ENCODE measurements at regions not wholly inside any gene's neighbourhood (a gene's known extent, or its start where the extent isn't known, plus 50 kb on each side); places are given as distances from the start of the nearest gene placed in this dataset.

DNA sequence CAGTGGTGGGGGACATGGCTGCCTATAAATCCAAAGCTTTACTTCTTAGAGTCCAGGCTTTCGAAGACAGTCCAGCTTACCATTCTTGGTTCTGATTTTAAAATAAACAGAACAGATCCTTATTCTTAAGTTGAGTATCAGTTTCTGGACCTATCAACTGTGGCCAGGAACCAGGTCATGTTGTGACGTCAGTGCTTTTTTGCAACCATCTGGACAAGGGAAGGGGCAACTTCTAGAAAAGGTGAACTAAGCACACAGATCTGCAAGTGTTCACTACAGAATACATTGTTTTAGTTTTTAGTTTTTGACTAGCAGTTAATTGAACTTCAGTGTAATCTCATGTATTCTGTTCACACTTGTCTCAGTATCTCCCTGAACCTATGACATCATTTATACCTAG is 326.0 kb upstream of the MGAT5 start:
- FAIRE-seq (no peak), DNase-seq (ENCODE audit: insufficient read length, low spot score) (no peak)

DNA sequence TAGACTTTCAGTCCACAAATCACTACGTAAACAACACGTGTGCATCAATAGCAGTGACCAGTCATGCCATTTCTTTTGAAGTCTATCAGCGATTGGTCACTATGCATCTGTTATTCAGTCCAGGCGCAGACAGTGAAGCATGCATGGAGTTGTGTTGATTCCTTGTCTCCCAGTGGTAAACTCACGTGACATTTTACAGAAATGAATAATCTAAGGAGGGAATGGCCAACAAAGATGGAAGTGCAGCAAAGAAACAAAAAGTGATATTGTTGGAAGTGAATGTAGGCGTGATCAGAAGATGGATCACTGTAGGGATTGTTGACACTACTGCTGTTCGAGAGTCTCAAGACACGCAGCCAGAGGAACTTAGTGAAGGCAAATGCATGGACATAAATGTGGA is 317.8 kb upstream of the MGAT5 start:
- FAIRE-seq (no peak), DNase-seq (ENCODE audit: insufficient read length, low spot score) (no peak)

DNA sequence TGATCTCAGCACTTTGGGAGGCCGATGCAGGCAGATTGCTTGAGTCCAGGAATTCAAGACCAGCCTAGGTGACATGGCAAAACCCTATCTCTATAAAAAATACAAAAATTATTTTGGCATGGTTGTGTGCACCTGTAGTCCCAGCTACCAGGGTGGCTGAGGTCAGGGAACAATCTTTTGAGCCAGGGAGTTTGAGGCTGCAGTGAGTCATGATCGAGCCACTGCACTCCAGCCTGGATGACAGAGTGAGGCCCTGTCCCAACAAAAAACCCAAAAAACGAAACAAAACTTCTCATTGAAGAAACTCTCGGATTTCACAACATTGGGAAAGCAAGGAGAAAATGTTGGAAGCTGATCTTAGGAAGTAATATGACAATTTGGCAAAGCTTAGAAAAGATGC is 317.3 kb upstream of the MGAT5 start:
- FAIRE-seq (no peak), DNase-seq (ENCODE audit: insufficient read length, low spot score) (no peak)

DNA sequence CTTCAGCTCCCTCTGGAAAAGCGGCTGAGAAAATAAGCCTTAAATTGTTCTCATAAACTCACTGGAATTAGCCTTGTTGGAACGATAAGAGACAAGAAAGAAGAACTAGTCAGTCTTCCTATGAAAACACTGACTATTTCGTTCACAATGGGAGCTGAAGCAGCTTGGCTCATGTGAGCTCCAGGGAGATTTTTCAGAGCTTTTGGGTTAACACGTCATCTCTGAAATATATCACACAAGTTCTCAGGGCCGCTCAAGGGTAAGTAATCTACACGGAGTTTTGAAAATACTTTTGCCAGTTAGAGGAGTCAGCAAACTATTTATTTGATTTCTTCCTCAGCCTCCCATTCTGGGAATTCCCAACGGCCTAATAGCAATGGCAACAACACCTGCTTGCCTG is 316.2 kb upstream of the MGAT5 start:
- no peak for FAIRE-seq

DNA sequence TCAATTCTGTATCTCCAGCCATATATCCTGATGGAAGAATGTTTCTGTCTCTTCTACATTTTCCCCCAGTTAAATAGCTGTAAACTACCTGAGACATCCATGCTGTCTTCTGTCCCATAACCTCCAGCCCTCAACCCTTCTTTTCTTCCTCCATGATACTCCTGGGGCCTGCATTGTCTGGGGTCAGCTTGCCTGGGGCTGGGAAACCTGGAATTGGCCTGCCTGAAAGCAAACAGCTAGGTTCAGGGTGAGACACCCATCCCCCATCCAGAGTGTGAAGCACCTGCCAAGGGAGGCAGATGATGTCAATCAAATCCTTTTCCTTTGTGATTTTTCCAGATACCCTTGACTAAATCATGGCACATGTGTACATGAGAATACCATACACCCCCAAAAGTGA is 313.7 kb upstream of the MGAT5 start:
- FAIRE-seq: no peak
- DNase-seq (ENCODE audit: insufficient read length, low spot score): no peak

More for the DNA sequence above, 316.2 kb upstream of the MGAT5 start:
- no peak for DNase-seq (ENCODE audit: insufficient read length, low spot score)

- no peak for DNase-seq (ENCODE audit: insufficient read length, low spot score)
- no peak for FAIRE-seq
Measured at GRCh38 chr2:133941666-133942065, 312.2 kb upstream of the MGAT5 start.

- no peak for FAIRE-seq
- DNase-seq (ENCODE audit: insufficient read length, low spot score): no peak
Measured at GRCh38 chr2:133942398-133942797, 311.5 kb upstream of the MGAT5 start.

GRCh38 chr2:133943108-133943507 is 310.8 kb upstream of the MGAT5 start:
- FAIRE-seq (no peak), DNase-seq (ENCODE audit: insufficient read length, low spot score) (no peak)

- DNase-seq (ENCODE audit: insufficient read length, low spot score): no peak
- no peak for FAIRE-seq
Measured at GRCh38 chr2:133945089-133945488, 308.8 kb upstream of the MGAT5 start.

- FAIRE-seq (no peak), DNase-seq (ENCODE audit: insufficient read length, low spot score) (no peak)
Measured at GRCh38 chr2:133947057-133947456, 306.8 kb upstream of the MGAT5 start.

DNA sequence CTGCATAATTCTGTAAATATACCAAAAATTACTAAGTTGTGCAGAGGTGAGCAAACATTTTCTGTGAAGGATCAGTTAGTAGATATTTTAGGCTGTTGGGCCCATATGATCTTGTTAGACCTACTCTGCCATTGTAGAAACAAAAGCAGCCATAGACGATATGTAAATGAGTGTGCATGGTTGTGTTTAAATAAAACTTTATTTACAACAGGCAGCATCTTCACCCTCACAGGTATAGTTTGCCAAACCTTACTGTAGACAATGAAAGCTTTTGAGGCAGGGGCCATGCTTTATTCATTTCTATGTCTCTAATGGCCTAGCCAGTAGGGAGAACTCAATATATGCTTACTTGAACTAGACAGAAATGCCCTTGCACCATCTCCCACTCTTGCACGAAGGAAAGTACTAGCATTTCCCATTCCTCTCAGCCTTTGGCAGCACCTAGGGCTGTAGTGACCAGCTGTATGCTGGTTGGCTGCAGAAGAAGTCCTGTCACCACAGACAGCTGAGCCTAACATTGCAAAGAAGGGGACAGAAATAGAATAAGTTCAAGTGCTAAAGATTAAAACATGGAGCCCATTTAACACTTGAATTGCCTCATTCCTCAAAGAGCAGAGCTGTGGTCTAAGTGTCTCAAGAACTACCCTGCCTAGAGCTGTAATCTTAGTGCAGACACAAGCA is 305.1 kb upstream of the MGAT5 start:
- FAIRE-seq: no peak

GRCh38 chr2:133949595-133949994 is 304.3 kb upstream of the MGAT5 start:
- DNase-seq (ENCODE audit: insufficient read length, low spot score): no peak
- FAIRE-seq: no peak

More for the DNA sequence above, 305.1 kb upstream of the MGAT5 start:
- DNase-seq (ENCODE audit: insufficient read length, low spot score): no peak

GRCh38 chr2:133951209-133951608 is 302.7 kb upstream of the MGAT5 start:
- FAIRE-seq (peak; percentile 31), DNase-seq (ENCODE audit: insufficient read length, low spot score) (no peak)

GRCh38 chr2:133952420-133952819 is 301.5 kb upstream of the MGAT5 start:
- peak; percentile 94 for FAIRE-seq
- DNase-seq (ENCODE audit: insufficient read length, low spot score): no peak

DNA sequence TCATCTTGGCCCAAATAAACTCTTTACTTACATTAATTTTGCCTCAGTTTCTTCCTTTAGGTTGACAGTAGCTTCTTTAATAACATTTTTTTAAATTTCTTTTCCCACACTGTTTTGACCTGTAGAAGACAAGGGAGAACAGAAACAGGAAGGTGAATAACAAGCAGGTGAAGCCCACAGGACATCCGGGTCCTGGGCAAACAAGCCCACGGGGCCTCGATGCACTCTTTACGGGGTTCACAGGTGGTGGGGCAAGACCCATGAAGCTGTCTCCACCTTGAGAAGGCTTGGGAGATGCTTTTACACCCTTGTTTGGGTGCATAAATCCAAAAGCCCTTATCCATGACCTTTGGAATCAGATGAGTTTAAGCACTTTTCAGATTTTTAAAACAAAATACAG is 301.0 kb upstream of the MGAT5 start:
- DNase-seq (ENCODE audit: insufficient read length, low spot score): no peak
- no peak for FAIRE-seq

GRCh38 chr2:133953524-133953923 is 300.3 kb upstream of the MGAT5 start:
- FAIRE-seq: peak; percentile 95
- peak; percentile 21 for DNase-seq (ENCODE audit: insufficient read length, low spot score)

DNA sequence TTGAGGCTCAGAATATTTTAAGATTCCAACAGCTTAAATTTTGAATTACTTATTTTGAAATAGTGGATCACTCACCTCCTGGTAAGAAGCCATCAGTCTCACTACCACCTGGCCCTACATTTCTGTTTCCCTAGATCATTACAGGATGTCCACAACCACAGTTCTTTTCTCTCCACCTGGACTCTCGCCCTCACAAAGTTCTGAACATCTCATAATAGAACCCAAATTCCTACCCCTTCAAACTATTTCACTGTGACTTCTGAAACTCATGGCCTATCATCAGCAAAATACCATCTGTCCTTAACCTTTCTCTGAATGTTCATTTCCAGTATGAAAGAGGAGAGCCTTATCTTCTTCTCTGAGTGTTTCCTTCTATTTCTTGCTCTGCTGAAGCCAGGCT is 299.2 kb upstream of the MGAT5 start:
- FAIRE-seq: peak; percentile 37

DNA sequence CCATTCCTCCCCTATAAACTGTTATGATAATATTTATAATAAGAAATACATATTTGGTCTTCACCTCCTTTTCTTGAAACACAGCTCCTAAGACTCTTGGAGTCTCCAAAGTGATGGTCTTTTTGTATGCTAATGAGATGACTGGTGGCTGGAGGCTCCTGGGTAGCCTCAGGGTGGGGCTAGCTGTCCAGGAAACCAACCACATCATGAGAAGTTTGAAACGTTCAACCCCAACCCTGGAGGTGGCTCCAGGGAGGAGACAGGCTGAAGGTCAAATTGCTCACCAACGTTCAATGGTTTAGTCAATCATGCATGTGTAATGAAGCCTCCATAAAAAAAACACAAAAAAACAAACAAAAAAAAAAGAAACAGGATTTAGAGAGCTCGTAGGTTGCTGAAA is 298.7 kb upstream of the MGAT5 start:
- FAIRE-seq (no peak), DNase-seq (ENCODE audit: insufficient read length, low spot score) (no peak)

More for the DNA sequence above, 299.2 kb upstream of the MGAT5 start:
- no peak for DNase-seq (ENCODE audit: insufficient read length, low spot score)

DNA sequence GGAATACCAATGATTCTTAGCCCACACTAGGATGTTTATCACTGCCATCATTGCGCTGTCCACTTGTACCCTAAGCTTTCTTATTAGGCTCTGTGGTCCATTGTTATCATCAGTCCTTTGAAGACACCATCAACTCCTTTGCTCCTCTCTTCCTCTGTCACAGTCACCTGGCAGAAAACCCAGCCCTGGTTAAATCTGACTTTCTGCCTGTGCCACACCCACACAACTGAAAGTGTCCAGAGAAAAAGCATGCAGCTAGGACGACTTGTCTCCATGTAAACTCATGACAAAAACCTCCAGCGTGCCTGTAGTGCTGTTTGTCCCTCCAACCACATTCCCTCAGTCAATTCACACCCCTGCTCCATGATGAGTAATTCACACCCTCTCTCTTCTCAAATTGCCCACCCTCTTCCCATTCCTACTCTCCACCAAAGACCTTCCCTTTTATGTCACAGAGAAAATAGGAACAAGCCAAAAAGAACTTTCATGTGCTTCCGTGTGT is 297.4 kb upstream of the MGAT5 start:
- no peak for FAIRE-seq
- no peak for DNase-seq (ENCODE audit: insufficient read length, low spot score)

DNA sequence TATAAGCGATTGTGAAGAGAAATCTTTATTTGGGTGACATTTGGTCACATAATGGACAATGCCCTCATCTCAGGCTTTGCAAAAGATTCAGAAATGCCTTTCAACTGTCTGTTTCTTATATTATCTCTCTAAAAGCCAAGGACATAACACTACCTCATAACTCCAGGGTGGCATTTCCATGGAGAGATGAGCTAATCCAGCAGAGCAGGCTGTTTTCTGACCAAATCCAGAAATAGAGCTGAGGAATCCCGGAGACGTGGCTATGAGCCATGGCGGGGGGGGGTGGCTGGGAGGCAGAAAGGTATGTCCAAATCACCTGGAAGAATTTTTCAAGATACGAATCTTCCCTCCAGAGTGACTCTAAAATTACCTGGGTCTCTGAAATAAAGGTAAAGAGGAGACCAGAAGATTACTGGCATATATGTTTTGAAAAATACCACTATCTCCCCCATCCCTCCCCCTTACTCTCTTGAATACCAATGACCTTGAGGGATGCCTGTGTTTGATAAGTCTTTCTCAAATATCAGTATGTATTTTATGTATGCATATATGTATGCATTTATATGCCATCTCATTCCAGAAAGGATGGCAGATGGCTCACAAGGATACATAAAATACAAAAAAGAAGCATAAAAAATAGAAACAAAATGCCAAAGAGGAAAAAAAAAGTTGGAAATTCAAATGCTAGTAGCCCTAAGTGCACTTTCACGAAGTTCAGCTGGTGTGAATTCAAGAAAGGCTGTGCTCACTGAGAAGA is 296.0 kb upstream of the MGAT5 start:
- no peak for FAIRE-seq
- DNase-seq (ENCODE audit: insufficient read length, low spot score): no peak

DNA sequence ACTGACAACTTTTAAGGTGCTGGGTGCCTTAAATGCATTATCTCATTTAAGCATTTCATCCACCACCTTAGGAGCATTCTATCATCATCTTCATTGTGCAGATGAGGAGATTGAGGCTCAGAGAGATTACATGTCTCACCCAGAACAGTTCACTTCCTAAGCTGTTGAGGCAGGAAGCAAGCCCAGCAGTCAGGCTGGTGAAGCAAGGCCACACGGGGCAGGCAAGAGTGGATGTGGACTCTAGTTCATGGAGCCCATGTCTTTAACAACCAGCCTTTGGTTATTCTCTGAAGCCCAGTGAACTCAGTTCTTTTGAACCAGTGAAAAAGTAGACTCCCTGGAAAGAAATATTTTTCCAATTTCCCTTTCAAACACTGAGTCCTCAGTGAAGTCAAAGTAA is 294.8 kb upstream of the MGAT5 start:
- DNase-seq (ENCODE audit: insufficient read length, low spot score) (no peak), FAIRE-seq (no peak)

DNA sequence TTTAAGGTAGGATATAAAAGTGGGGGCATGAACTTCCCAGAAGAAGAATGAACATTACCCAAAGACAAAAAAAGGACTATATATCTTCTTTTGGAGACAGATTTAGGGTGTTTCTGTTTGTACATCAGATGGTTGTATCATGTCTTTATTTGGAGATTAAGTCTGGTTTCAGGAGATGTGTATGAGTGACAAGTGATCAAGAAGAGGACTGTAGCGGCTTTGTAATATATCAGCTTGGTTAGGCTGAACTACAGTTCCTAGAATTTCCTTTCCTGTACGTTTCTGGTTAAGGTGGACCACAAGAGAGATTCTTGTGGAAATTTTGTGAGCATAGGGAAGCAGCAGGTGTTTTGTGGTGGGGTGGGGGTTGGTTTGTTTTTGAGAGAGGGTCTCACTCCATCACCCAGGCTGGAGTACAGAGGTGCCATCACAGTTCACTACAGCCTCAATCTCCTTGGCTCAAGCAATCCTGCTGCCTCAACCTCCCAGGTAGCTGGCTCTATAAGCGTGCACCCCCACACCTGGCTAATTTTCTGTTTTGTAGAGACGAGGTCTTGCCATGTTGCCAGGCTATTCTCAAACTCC is 287.1 kb upstream of the MGAT5 start:
- DNase-seq (ENCODE audit: insufficient read length, low spot score) (no peak), FAIRE-seq (no peak)

Measured in GM19239 (cell line).